ENCODE measurements at regions not wholly inside any gene's neighbourhood (a gene's known extent, or its start where the extent isn't known, plus 50 kb on each side); places are given as distances from the start of the nearest gene placed in this dataset.
"Not testable (repeated sequence)": the region's sequence is repeated elsewhere in the genome, so short reads cannot be mapped to it uniquely, and the experiment has no call there.

GRCh38 chr4:18690291-18690955, 668.9 kb upstream of the LCORL start:
- no peaks in the 10 kb centered on the region for H3K36me3 ChIP-seq (replicated peaks in 1 of 2)
- no peak overlapping the region for H3K27ac ChIP-seq
- TF ChIP-seq POLR2A (IDR thresholded peaks at IDR 0.05) (no peak), CTCF (IDR thresholded peaks at IDR 0.05) (no peak)
- H3K4me1 ChIP-seq (replicated peaks in 1 of 2): no peaks in the 10 kb centered on the region
- no peak for DNase-seq
- no peaks in the 10 kb centered on the region for H3K9me3 ChIP-seq (replicated peaks in 1 of 3)
- WGBS, 4 donors: 84 to 91% (median 88%) methylated on average over 2 of the region's 2 CpGs
- no peaks in the 10 kb centered on the region for H3K27me3 ChIP-seq
- H3K4me3 ChIP-seq: no peak overlapping the region
- intact Hi-C loops (cut with DNase I): no loop called here

GRCh38 chr4:18689308-18690115, 668.0 kb upstream of the LCORL start:
- intact Hi-C loops (cut with DNase I): loop anchor here in 1 of 2 donors (10.0 kb wide), 1 partner anchor 245 kb away; no protein-coding TSS in a partner anchor

GRCh38 chr4:18688351-18688750, 666.8 kb upstream of the LCORL start:
- 83 to 86% (median 85%) methylated on average over 9 of the region's 9 CpGs for WGBS, 4 donors
- H3K4me3 ChIP-seq; H3K4me1 ChIP-seq (replicated peaks in 1 of 2); H3K27me3 ChIP-seq; H3K36me3 ChIP-seq (replicated peaks in 1 of 2); DNase-seq; H3K27ac ChIP-seq; H3K9me3 ChIP-seq (replicated peaks in 1 of 3): not testable (repeated sequence)
- intact Hi-C loops (cut with DNase I): loop anchor here in 1 of 2 donors (10.0 kb wide), 1 partner anchor 246 kb away; no protein-coding TSS in a partner anchor

More at GRCh38 chr4:18689308-18690115, 668.0 kb upstream of the LCORL start:
- Histone ChIP-seq H3K27me3 (no peaks in the 10 kb centered on the region), H3K4me1 (replicated peaks in 1 of 2) (no peaks in the 10 kb centered on the region), H3K27ac (no peak overlapping the region), H3K4me3 (no peak overlapping the region), H3K9me3 (replicated peaks in 1 of 3) (no peaks in the 10 kb centered on the region), H3K36me3 (replicated peaks in 1 of 2) (no peaks in the 10 kb centered on the region)
- WGBS, 4 donors: 7 to 9% (median 8%) methylated on average over 7 of the region's 7 CpGs
- peak; percentile 35 to 78 (median 56) for DNase-seq
- TF ChIP-seq CTCF (IDR thresholded peaks at IDR 0.05): peak; percentile 68 to 86 (median 74)
- TF ChIP-seq POLR2A (IDR thresholded peaks at IDR 0.05): no peak

- no peaks in the 10 kb centered on the region for H3K4me1 ChIP-seq (replicated peaks in 1 of 2)
- TF ChIP-seq POLR2A (IDR thresholded peaks at IDR 0.05): no peak
- TF ChIP-seq CTCF (IDR thresholded peaks at IDR 0.05): no peak
- no peaks in the 10 kb centered on the region for H3K27me3 ChIP-seq
- no peak for DNase-seq
- no peak overlapping the region for H3K4me3 ChIP-seq
- no peaks in the 10 kb centered on the region for H3K36me3 ChIP-seq (replicated peaks in 1 of 2)
- intact Hi-C loops (cut with DNase I): loop anchor here in 1 of 2 donors (10.0 kb wide), 1 partner anchor 248 kb away; no protein-coding TSS in a partner anchor
- H3K9me3 ChIP-seq (replicated peaks in 1 of 3): no peaks in the 10 kb centered on the region
- H3K27ac ChIP-seq: no peak overlapping the region
- WGBS, 4 donors: 64 to 71% (median 67%) methylated on average over 7 of the region's 7 CpGs
Measured at GRCh38 chr4:18686338-18687037, 664.9 kb upstream of the LCORL start.

All from adrenal gland (tissue), 9 donors.